Liver (tissue), 3 donors: ENCODE measurements at regions not wholly inside any gene's neighbourhood (a gene's known extent, or its start where the extent isn't known, plus 50 kb on each side); places are given as distances from the start of the nearest gene placed in this dataset.
"Not testable (repeated sequence)": the region's sequence is repeated elsewhere in the genome, so short reads cannot be mapped to it uniquely, and the experiment has no call there.

Experiments
- JUND ChIP-seq, 2 donors: IDR thresholded peaks; 2 replicates each; pipeline ENCODE4 v1.6.1; 2016; ENCODE audit warnings: antibody characterized with exemption in 2 of 2
- RAD21 ChIP-seq, 2 donors: IDR thresholded peaks; 2 replicates each; pipeline ENCODE4 v1.6.1; 2016; ENCODE audit warnings: antibody characterized with exemption in 2 of 2, mild to moderate bottlenecking in 2 of 2
- YY1 ChIP-seq: IDR thresholded peaks from 2 replicates; pipeline ENCODE4 v1.6.1; 2016; ENCODE audit warnings: antibody characterized with exemption, mild to moderate bottlenecking
- TF ChIP-seq, protein P1 (sequence below): fragments of 150-350 bp; IDR thresholded peaks from 2 replicates; pipeline ENCODE4 v1.5.1; 2017; ENCODE audit warnings: improper control_type of control experiment, low read depth, low read length; ENCODE audit not compliant: missing input control
- TF ChIP-seq, protein P2 (sequence below): IDR thresholded peaks from 2 replicates; pipeline ENCODE4 v1.6.1; 2016; ENCODE audit warnings: antibody characterized with exemption
- TF ChIP-seq, protein P3 (sequence below): IDR thresholded peaks from 2 replicates; pipeline ENCODE4 v1.6.1; 2016; ENCODE audit warnings: antibody characterized with exemption
- donor health status: healthy.
- donor health status: healthy.

GRCh38 chr16:29333492-29334097 is 72.9 kb downstream of the NPIPB11 start:
- TF ChIP-seq, protein P1, sequence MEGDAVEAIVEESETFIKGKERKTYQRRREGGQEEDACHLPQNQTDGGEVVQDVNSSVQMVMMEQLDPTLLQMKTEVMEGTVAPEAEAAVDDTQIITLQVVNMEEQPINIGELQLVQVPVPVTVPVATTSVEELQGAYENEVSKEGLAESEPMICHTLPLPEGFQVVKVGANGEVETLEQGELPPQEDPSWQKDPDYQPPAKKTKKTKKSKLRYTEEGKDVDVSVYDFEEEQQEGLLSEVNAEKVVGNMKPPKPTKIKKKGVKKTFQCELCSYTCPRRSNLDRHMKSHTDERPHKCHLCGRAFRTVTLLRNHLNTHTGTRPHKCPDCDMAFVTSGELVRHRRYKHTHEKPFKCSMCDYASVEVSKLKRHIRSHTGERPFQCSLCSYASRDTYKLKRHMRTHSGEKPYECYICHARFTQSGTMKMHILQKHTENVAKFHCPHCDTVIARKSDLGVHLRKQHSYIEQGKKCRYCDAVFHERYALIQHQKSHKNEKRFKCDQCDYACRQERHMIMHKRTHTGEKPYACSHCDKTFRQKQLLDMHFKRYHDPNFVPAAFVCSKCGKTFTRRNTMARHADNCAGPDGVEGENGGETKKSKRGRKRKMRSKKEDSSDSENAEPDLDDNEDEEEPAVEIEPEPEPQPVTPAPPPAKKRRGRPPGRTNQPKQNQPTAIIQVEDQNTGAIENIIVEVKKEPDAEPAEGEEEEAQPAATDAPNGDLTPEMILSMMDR, result not testable (repeated sequence)
- not testable (repeated sequence) for TF ChIP-seq JUND (IDR thresholded peaks at IDR 0.05); YY1; RAD21 (IDR thresholded peaks at IDR 0.05)
- TF ChIP-seq, protein P2, sequence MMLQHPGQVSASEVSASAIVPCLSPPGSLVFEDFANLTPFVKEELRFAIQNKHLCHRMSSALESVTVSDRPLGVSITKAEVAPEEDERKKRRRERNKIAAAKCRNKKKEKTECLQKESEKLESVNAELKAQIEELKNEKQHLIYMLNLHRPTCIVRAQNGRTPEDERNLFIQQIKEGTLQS, result not testable (repeated sequence)
- TF ChIP-seq, protein P3, sequence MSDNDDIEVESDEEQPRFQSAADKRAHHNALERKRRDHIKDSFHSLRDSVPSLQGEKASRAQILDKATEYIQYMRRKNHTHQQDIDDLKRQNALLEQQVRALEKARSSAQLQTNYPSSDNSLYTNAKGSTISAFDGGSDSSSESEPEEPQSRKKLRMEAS, result not testable (repeated sequence)
